ENCODE measurements at regions not wholly inside any gene's neighbourhood (a gene's known extent, or its start where the extent isn't known, plus 50 kb on each side); places are given as distances from the start of the nearest gene placed in this dataset.

DNA sequence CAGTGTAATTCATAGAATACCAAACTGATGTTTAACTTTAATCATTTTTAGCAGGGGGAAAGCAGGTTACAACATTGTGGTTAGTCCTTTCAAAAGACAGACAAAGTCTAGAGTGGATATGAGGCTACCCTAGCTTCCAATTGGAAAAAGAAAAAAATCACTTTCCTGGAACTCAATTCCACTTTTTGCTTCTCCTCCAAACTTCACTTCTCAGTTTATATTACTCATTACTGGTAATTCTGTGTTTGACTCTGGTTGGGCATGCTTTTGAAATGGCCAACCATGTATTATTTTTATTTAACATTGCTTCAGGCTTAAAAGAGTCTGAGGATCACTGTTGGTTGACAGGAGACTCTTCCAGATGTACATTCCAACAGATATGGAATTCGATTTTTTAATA lies 84.8 kb downstream of the RAP2B start:
- TF ChIP-seq, protein P1, sequence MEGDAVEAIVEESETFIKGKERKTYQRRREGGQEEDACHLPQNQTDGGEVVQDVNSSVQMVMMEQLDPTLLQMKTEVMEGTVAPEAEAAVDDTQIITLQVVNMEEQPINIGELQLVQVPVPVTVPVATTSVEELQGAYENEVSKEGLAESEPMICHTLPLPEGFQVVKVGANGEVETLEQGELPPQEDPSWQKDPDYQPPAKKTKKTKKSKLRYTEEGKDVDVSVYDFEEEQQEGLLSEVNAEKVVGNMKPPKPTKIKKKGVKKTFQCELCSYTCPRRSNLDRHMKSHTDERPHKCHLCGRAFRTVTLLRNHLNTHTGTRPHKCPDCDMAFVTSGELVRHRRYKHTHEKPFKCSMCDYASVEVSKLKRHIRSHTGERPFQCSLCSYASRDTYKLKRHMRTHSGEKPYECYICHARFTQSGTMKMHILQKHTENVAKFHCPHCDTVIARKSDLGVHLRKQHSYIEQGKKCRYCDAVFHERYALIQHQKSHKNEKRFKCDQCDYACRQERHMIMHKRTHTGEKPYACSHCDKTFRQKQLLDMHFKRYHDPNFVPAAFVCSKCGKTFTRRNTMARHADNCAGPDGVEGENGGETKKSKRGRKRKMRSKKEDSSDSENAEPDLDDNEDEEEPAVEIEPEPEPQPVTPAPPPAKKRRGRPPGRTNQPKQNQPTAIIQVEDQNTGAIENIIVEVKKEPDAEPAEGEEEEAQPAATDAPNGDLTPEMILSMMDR (IDR thresholded peaks at IDR 0.05), result no peak
- no peak for TF ChIP-seq POLR2A (IDR thresholded peaks at IDR 0.05)

Measured in testis (tissue), 2 donors.